GM18505 (cell line): ENCODE measurements at regions not wholly inside any gene's neighbourhood (a gene's known extent, or its start where the extent isn't known, plus 50 kb on each side); places are given as distances from the start of the nearest gene placed in this dataset.

Experiments used
- ATAC-seq: cut with Tn5 transposase; IDR thresholded peaks from one replicate; pipeline ENCODE4 v1.9.1; 2021; ENCODE audit not compliant: unreplicated experiment
- POLR2A ChIP-seq: IDR thresholded peaks from 4 replicates; pipeline ENCODE4 v1.6.1; 2011; ENCODE audit warnings: borderline replicate concordance; ENCODE audit not compliant: insufficient read depth, insufficient read length; ENCODE audit errors: extremely low read depth

DNA sequence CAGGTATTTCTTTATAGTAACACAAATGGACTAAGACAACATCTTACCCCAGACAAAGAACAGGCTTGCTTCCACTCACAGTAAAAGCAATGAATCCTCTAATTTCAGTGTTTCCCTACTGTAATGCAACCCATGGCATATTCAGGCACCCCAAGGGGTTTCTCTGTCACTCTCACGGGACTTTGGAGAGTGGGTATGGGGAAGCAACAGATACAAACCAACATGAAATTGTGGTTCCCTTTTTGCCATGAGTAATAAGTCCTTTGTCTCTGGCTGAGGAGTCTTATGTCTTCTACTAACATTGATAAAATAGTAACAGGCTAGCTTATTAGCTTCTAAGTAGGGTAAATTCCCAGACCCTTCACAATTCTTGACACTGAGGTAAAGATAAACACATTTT, 51.4 kb upstream of the AOAH start:
- no peak for ATAC-seq
- TF ChIP-seq POLR2A, result no peak

DNA sequence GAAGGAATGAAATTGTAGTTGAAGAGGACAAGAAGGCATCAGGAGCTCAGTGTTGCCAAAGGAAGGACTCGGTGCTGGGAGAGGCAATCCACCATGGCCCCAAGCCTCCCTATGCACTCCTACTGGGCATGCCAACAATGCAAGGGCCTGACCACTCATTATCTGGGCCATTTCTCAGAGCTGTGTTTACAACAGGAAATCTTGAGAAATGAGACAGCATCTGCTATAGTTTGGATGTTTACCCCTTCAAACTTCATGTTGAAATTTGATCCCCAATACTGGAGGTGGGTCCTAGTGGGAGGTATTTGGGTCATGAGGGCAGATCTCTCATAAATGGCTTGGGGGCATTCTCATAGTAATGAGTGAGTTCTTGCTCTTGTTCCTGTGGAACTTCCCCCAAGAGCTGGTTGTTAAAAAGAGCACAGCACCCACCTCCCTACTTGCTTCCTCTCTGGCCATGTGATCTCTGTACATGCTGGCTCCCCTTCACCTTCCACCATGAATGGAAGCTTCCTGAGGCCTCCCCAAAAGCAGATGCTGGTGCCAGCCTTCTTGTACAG, 50.8 kb upstream of the AOAH start:
- TF ChIP-seq POLR2A, result no peak
- ATAC-seq, result no peak
